HG03460 (cell line): ENCODE measurements at regions not wholly inside any gene's neighbourhood (a gene's known extent, or its start where the extent isn't known, plus 50 kb on each side); places are given as distances from the start of the nearest gene placed in this dataset.

ENCODE experiments used
- ATAC-seq: cut with Tn5 transposase; IDR thresholded peaks from one replicate; pipeline ENCODE4 v1.9.1; 2021; ENCODE audit not compliant: unreplicated experiment

DNA sequence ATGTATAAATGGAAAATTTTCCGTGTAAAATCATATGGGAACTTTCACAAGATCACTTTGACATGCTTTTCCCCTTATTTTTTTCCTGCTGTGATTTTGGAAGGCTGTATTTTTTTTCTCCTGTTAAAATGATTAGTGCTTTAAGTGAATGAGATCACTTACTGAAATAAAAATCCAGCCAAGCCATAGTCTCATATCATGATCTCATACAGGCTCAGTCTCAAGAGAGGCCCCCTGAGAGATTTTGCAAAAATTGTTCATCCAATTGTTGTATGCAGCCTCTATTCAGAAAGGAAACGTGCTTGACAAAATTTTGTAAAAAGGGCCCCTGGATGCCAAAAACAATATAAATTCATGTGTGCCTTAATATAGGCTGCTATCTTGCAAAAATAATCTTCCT, 528.2 kb downstream of the HDGFL1 start:
- no peak for ATAC-seq

DNA sequence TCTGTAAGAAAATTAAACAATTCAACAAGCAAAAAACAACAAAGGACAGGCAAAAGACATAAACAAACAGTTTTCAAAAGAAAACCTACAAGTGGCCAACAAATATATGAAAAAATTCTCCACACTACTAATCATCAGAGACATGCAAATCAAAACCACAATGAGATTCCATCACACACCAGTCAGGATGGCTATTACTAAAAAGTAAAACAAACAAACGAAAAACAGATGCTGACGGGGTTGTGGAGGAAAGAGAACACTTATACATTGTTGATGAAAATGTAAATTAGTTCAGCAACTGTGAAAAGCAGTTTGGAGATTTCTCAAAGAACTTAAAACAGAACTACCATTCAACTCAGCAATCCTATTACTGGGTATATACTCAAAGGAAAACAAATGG, 537.6 kb downstream of the HDGFL1 start:
- ATAC-seq = no peak

DNA sequence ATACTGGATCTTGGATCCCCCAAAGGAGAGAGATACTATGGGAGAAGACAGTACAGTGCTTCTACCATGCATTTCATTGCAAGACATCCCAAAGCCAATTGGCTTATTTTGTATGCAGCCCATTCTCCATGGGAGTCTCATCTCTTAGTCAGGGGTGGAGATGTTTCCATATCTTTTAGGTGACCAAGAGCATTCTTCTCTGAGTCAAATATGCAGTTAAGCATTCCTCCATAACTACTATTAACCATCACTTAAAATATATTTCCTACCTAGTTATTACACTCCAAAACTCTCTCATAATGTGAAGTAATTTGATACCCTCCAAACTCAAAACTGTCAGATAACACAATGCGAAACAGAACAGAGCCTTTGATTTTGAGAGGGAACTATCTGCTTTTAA, 542.6 kb downstream of the HDGFL1 start:
- no peak for ATAC-seq

DNA sequence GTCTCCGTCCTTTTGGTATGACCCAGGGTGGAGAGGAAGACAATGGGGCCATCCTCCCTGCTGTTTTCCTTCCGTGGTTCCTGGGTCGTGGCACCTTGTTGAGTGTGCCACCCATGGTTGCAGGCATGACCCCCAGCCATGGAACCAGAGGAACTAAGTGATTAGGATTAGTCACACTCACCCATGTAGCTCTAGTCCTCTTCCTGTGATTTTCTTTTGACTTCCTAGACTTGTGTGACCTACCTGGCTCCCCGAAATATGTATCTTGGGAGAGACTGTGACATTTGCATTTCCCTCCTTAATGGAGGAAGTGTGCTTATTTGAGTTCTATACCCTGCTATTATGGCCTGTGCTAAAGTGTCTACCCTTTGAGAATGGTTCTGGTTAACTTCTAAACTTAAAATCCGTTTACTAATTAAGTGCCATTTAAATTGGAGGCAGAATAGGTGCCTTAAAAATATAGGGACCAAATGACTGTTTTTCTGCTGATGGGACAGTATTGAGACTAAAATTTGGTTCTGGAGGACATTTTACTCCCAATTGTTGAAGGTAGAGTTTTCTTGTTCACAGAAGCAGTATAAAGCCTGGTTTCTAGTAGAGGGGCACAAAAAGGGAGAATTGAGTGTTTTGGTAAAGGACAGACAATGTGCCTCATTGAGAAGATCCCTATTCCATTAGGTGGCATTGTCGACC, 545.6 kb downstream of the HDGFL1 start:
- no peak for ATAC-seq

DNA sequence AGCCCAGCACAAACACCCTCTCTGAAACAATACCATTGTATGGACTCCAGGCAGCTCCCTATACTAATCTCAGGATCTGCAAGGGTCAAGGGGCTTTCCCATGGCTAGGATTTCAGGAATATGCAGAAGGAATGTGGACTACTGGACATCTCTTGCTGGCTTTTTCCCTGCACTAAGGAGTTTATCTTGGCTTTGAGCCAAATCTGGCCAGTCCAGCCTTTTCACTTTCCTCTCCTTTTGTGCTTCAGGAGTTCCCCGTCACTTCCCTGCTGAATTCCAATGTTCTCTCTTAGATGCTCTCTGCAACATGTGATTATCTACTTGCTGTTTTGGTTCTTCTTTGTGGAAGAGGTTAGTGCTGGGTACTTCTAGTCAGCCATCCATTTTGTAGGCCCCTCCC, 568.2 kb downstream of the HDGFL1 start:
- no peak for ATAC-seq

DNA sequence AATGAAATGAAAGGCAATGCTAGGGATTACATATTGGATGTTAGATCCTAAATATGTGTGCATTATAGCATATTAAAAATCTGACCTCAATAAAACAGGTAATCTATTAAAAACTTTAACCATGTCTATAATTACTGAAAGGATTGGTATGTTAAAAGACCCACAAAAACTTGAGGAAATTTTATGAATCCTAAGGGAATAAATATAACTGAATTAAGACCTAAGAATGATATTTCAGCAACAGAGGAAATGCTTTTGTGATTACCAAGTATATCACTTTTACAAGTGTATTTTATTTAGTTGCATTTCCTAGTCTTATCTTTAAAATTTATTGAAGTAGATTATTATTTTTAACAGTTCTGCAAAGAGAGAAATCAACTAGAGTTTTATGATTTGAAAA, 571.5 kb downstream of the HDGFL1 start:
- no peak for ATAC-seq

DNA sequence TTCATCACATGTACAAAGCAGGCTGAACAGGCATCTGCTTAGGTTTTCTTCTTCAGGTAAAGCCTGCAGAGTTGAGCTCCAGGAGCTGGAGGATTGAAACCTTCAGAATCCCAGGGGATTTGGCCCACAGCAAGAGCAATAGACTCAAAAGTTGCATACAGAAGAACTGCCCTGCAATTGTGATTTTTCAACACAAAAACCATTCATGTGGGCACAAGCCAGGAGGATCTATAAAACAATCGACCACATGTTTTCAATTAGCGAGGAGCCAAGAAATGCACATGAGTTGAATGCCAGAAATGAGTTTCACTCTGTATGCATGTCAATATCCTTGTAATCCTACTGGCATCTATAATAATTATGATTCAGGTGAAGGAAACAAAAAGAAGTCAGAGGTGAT, 576.4 kb downstream of the HDGFL1 start:
- no peak for ATAC-seq

DNA sequence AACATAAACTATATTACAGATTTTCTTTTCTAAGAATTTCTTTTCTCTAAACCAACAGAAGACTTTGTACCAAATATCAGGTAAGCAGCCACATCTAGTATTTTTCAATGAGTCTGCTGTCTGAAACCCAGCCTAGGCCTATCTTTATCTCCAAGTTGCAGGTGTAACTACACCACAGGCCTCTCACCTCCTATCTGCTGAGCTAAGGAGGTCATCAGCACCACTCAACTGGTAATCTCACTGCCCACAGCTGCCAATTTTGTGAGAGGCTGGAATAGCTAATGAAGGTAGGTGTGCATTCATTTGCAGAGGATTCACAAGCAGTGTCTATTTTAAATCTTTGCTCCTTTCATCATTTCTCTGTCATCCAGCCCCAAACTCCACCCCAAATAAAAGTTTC, 584.8 kb downstream of the HDGFL1 start:
- ATAC-seq = no peak

DNA sequence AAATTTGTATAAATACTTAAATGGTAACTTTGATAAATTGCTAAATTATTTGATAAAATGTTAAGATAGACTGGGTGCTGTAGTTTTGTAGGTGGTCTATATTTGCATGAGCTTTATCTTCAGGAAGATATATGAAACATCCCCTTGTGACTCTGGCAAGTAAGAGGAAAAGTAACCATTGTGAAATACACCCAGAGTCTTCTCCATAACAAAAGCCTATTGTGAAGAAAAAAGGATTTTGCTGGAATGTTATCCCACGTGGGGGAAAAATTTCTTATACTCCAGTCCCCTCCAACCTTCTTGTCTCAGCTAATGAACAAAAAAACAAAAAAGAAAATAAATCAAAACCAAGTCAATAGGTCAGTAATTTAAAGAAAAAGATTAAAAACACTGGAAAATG, 600.7 kb downstream of the HDGFL1 start:
- ATAC-seq = no peak

DNA sequence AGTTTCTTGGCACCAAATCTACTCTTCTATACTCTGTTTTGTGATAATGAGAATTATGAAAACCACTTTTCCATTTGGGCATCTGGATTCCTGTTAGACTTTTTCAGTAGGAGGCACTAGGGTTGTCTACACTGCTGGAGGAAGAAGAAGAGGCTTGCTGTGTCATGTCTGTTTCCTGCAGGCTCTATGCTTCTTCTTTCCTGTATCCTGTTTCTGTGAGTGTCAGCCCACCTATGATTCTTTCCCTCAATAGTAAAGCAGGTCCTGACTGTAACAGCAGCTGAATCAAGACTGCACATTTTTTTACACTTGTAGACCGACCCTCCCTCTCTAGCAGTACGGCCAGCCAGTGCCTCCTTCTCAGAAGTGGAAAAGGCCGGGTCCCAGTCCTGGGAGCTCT, 603.9 kb downstream of the HDGFL1 start:
- no peak for ATAC-seq

DNA sequence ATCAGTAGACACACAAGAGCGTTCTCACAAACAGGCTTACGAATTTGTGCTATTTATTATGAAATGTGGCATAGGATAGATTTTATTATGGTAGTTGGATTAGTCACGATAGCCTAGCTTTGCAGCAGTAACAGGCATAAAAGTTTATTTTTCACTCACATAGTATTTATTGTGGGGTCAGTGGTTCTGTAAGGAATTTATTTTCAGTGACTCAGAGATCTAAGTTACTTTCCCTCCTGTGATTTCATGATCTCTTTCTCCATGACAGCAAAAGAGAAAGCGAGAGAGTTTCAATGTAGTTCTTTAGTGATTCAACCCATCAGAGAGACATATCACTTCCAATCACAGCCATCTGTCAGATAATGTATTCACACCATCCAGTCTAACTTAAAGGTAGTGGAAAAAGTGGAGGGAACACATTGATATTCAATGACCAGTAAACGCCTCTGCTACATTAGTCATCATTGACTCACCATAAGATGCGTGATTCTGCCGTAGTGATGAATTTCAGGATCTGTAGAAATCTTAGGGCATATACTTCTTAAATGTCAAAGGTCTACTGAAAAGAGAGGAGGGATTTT, 605.5 kb downstream of the HDGFL1 start:
- no peak for ATAC-seq

DNA sequence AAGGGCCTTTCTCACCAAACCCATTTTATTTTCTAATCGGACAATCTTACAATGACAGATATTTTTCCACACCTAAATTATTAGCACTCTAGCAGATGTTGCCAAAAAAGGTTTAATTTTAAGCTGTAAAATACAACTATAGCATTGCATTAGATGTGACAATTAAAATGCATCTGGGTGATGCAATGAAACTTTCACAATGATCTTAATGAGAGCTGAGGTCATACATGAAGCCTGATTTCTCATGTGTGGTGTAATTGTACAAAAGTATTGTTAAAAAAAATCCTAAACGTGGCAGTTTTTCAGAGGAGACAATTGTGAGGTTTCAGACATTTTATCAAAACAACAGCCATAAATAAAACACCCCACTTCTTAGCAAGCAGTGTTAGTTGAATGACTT, 606.0 kb downstream of the HDGFL1 start:
- no peak for ATAC-seq

DNA sequence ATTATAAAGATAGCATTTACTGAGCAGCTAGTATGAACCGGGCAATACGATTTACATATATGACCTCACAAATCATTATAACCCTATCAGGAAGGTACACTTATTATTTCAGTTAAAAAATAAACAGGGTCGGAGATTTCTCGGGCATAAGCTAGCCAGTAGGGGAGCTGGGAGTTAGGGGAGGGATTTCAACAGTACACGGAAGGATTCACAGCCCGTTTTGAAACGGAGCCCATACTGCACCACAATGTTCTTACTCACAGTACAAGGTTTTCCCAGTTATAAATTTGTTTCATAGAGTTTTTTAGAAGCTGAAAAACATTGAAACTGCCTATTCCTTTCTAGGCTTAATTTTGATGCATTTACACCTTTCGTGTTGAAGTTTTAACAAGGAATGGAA, 607.1 kb downstream of the HDGFL1 start:
- ATAC-seq = no peak

DNA sequence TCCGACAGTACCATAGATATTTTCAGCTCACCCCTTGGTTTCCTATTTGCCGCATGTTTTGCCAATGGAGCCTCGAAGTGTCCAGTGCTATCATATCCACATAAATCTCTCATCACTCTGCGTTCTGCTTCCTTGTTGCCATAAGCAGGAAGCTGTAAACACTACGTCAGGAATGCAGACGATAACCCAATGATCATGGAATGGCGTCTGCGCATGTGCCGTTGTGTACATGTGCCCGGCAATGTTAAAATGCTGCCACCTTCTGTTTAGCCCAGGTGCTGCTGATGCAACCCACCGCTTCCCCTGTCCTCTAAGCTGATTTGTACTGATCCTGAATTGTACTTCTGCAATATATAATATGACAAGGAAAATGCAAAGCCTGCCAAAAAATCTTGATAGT, 607.5 kb downstream of the HDGFL1 start:
- no peak for ATAC-seq

DNA sequence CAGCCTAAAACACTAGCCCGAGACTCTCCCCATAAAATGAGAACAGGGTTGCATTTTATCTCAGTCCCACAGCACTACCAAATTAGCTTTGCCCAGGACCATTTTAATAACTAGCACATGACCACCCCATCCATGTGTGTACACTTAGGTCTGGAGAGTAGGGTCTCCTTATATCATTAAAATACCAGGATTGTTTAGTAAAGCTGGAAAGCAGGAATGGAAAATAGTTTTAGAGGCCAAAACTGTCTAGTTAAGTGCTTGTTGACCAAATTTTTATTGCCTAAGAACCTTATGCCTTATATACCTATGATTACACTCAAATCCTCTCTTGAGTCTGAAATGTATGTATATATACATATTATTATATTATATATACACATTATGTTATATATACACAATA, 608.4 kb downstream of the HDGFL1 start:
- ATAC-seq = no peak

DNA sequence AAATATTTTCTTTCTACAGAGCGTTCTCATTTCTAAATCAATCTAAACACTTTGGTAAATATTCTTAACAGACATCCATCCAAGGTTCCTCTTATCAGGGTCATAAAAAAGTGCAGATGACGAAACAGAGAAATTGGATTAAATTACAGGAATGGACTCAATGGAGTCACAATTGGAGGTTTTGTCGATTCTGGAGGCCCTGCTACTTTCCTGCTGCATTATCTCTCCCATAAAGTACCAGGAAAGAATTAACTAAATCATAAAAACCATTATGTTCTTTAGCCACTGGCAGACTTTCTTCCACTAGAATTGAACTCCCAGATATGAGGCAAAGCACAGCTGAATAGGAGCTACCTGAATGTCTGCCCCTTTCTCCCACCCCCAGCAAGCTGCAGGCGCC, 610.6 kb downstream of the HDGFL1 start:
- no peak for ATAC-seq

DNA sequence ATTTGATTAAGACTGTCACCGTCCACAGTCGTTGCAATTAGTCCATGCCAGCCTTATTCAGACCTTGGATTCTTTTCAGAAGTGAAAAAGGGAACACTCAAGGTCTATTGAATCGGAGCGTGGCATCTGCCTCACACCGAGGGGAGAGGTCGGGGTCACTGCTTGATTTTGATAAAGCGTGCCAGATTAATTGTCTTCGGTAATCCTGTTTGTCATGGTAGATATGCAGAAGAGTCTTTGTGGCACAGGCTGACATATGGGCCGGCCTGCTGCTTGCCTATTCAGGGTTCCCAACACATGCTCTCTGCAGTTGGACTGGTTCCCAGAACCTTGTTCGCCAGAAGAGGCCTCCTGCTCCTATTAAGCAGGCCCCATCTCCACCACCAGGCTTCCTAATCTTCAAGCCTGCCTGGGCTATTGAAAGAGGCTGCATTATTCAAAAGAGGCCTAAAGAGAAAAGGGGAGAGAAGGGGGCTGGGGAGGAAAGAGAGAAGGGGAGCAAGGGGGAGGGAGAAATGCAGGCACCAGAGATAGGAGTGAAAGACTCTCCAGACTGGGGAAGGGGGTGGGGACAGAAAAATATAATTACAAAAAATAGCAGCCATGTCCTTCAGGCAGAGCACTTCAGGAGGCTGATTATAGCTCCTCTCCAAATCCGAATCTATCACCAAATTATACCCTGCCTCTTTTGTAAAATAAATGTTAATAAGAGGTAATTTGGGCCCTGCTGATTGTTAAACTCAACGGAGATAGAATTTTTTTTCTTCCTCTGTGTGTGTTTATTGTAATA, 611.3 kb downstream of the HDGFL1 start:
- no peak for ATAC-seq

DNA sequence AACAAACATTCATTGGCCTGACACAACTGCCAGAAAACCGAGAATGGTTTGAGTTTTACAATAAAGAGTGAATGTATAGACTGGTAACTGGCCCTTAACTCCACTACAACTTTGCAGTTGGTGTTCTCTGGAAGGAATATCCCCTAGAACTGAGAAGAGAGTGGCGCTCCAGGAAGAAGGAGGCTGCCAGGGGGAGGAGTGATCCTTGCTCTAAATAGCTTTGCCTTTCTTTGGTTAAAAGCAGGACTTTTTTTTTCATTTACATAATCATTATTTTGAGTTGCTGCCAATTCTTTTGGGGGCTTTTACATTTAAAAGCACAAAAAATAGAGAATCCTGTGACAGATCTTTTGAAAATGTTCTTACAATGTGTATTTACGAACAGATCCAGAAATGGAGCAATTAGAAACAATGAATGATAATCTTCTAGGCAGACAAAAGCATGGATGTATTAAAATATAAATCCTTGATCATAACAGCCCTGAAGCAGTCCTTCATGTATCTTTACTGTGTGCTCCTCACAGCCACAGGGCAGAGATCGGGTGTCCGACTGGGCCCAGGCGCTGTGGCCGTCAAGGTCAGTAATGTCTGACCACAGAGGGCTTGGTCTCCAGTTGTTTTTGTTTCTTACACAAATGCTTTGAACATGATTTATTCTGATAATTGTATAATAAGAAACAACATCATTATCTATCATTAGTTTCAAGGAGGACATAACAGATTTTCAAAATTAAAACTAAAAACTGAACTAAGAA, 612.2 kb downstream of the HDGFL1 start:
- ATAC-seq = no peak

DNA sequence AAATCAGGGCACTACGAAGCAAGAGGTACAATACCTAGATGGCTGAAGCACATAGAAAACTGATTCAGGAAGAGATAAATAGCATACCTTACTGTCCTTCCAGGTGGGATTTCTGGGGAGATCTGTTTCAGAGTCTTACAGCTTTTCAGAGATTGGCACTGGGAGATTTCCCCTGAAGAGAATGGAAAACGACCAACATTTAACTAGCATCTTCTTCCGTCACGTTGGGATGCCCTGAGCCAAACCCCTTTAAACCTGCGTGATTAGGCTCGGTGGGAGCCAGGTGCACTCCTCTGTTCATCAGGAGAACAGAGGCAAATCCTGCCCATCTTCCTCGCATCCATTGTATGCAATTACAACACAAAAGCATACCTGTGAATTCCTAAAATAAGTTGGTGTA, 614.5 kb downstream of the HDGFL1 start:
- no peak for ATAC-seq

DNA sequence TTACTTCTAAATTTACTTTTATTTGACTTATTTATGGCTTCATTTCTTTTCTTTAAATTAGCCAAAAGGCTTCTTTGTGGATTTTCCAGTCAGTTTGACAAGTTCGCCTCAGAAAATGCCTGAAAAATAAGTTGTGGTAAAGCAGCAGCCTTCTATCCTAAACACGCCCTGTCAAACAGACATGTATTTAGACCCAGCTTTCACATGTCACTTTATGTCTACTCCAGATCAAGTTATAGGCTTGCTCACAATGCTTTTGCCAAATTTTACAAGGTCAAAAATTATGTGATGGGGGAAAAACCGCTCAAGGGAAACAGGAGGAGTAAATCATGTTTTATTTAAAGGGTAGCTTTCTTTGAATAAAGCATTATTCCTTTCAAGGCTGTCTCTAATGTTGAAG, 615.0 kb downstream of the HDGFL1 start:
- ATAC-seq = no peak

DNA sequence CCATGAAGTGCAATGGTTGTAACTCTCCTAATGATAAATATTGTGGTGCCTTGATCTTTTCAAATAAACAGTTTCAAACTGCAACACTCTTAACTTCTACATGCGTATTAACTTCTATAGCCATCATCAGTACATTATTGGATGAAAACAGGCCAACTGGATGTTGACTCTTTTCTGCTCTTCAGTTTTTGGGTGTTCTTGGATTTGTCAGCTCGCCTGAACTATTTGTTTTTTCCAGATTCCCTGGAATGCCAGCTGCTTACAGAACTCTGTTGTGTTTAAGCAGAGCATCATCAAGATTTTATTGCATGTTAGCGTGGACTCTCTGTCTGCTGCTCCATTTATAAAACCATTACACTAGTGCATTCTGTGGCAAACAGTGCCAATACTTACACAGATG, 626.1 kb downstream of the HDGFL1 start:
- ATAC-seq = no peak

DNA sequence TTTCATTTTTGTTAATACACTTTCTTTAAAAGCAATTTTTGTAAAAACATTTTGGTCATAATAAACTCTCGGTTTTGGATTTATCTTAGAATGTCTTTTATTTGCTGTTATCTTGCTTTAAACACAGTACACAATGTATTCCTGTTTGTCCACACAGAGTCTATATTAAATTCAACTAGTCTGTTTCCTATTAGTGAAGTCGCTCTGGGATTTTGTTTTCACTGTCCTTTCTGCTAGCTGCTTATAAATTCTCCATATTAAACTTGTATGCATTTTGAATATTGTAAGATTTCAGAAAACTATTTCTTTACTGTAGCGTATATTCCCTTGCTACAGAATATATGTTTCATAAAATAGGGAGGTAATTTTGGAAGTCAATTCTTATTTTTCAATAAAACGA, 630.2 kb downstream of the HDGFL1 start:
- no peak for ATAC-seq
